BJ (cell line): ENCODE measurements at regions not wholly inside any gene's neighbourhood (a gene's known extent, or its start where the extent isn't known, plus 50 kb on each side); places are given as distances from the start of the nearest gene placed in this dataset.

Experiments
- CTCF ChIA-PET: fragments of 350-600 bp; formaldehyde crosslinking; extraction: SDS; loops from one replicate; lab custom pipeline; 2021; ENCODE audit warnings: antibody characterized with exemption, inconsistent platforms; lab: Yijun Ruan, JAX
- POLR2A ChIA-PET: fragments of 300-600 bp; sonication (Branson Sonifier 250); formaldehyde crosslinking; extraction: SDS; loops from one replicate; lab custom pipeline; 2021; ENCODE audit warnings: antibody characterized with exemption; lab: Charles Lee
- DNase-seq: peaks from one replicate; pipeline ENCODE4 v3.0.0-alpha.2; 2011; ENCODE audit warnings: low read depth
- H3K27me3 ChIP-seq: 2 replicates; pipeline ENCODE4 v1.6.0; 2011; ENCODE audit warnings: low read length; ENCODE audit not compliant: control insufficient read depth, insufficient read depth
- H3K36me3 ChIP-seq: 2 replicates; pipeline ENCODE4 v1.5.1; 2011; ENCODE audit warnings: low read length; ENCODE audit not compliant: control insufficient read depth, insufficient read depth
- H3K4me3 ChIP-seq: 2 replicates; pipeline ENCODE4 v1.5.1; 2011; ENCODE audit warnings: low read depth, mild to moderate bottlenecking, control low read depth, low read length
- CTCF ChIP-seq: IDR thresholded peaks from 2 replicates; pipeline ENCODE4 v1.5.1; 2011; ENCODE audit warnings: low read depth, mild to moderate bottlenecking, control low read depth, inconsistent platforms, low read length, moderate library complexity; ENCODE audit not compliant: insufficient read depth

- H3K27me3 ChIP-seq, result no peaks in the 10 kb centered on the region
- no peak overlapping the region for H3K4me3 ChIP-seq
- DNase-seq, result no peak
- POLR2A ChIA-PET, result interaction anchor here (0.6 kb wide), 1 partner anchor 22 kb away, joined by 3 read pairs; no protein-coding TSS in a partner anchor
- no peaks in the 10 kb centered on the region for H3K36me3 ChIP-seq
- TF ChIP-seq CTCF, result no peak
- CTCF ChIA-PET, result no interaction called here
Observed at GRCh38 chr2:160608599-160608998, 115.0 kb upstream of the RBMS1 start.

GRCh38 chr2:160609346-160609745 is 115.7 kb upstream of the RBMS1 start:
- no peak for TF ChIP-seq CTCF

GRCh38 chr2:160610041-160610440 is 116.4 kb upstream of the RBMS1 start:
- TF ChIP-seq CTCF, result no peak
- ChIA-PET POLR2A (no interaction called here), CTCF (interaction anchor here (1.1 kb wide), 1 partner anchor 12 kb away, joined by 4 read pairs; no protein-coding TSS in a partner anchor)

More at GRCh38 chr2:160609346-160609745, 115.7 kb upstream of the RBMS1 start:
- H3K27me3 ChIP-seq, result no peaks in the 10 kb centered on the region
- CTCF ChIA-PET, result interaction anchor here (1.1 kb wide), 1 partner anchor 11 kb away, joined by 4 read pairs; no protein-coding TSS in a partner anchor
- DNase-seq, result no peak
- POLR2A ChIA-PET, result no interaction called here
- no peaks in the 10 kb centered on the region for H3K36me3 ChIP-seq
- H3K4me3 ChIP-seq, result no peak overlapping the region

GRCh38 chr2:160612266-160612856 is 118.8 kb upstream of the RBMS1 start:
- CTCF ChIA-PET, result no interaction called here
- no peak for DNase-seq

More at GRCh38 chr2:160610041-160610440, 116.4 kb upstream of the RBMS1 start:
- DNase-seq, result no peak
- H3K36me3 ChIP-seq, result no peaks in the 10 kb centered on the region
- H3K4me3 ChIP-seq, result no peak overlapping the region
- no peaks in the 10 kb centered on the region for H3K27me3 ChIP-seq

More at GRCh38 chr2:160612266-160612856, 118.8 kb upstream of the RBMS1 start:
- Histone ChIP-seq H3K27me3 (no peaks in the 10 kb centered on the region), H3K36me3 (no peaks in the 10 kb centered on the region), H3K4me3 (no peak overlapping the region)
- no peak for TF ChIP-seq CTCF
- POLR2A ChIA-PET, result no interaction called here
